GM18502 (cell line): ENCODE measurements at regions not wholly inside any gene's neighbourhood (a gene's known extent, or its start where the extent isn't known, plus 50 kb on each side); places are given as distances from the start of the nearest gene placed in this dataset.

ENCODE experiments used
- ATAC-seq: cut with Tn5 transposase; IDR thresholded peaks from one replicate; pipeline ENCODE4 v1.9.1; 2021; ENCODE audit warnings: mild to moderate bottlenecking; ENCODE audit not compliant: unreplicated experiment, poor library complexity

DNA sequence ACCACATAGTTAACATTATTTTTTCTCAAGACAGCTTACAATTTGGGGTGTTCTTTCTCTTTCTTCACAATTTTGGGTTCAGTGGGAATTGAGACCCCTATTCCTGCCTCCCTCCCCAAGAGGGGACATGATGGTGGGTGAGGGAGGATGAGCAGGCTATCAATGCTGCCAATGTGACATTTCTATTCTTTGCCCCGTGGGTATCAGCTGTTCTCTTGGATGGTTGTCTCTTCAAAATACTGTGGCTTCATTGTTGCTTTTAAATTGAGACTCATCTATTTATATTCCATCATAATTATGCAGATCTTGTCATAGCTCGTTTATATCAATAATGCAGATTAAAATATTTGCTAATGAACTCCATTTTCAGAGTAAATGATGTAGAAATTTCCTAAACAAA is 56.5 kb upstream of the ANO4 start:
- ATAC-seq: no peak

DNA sequence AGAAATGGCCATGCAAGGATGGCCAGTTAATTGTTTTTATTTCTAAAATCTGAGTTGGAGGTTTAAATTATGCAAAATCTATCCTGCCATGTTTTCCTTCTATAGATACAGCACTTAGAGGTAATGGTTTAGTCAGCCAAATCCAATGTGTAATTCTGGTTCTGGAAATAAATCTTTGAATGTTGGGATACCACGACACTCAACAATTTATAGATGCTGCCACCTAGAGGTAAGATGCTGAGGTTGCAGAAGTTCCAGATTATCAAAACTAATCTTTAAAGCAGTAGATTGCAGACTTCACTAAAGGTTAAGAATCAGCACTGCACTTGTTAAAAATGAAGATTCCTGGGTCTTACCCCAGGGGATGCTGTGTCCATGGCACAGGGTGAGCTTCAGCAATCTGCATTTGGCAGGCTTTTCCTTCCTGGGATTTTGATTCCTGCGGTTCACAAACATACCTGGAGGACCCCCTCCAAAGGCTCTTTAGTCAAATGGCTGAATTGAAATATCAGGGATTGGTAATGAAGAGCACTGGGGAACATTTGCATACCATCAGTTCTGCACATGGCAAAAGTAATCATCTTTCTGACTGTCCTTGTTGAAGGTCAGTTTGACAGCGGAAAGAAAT is 53.4 kb upstream of the ANO4 start:
- ATAC-seq: no peak

DNA sequence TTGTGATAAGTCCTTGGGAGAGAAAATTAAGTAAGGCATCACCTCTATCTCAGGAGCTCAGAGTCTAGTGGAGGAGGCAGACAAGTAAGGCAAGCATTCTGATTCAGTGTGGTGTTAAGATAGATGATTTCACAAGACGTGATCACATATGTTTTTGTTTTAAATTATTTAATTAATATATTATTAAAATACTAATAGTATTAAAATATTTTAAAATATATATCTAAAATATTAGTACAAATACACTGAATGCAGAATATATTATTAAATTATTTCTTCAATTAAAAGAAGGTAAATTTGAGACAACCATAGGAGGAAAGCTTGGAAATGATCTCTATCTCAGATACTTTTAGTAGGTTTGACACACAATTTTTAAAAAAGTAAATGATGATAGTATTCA is 51.5 kb upstream of the ANO4 start:
- no peak for ATAC-seq
